Activated CD4-positive, alpha-beta T cell treated with anti-CD3 and anti-CD28 coated beads, Interleukin-2, amount 50 U/mL, for 1 hour (primary cell): ENCODE measurements at regions not wholly inside any gene's neighbourhood (a gene's known extent, or its start where the extent isn't known, plus 50 kb on each side); places are given as distances from the start of the nearest gene placed in this dataset.
"Not testable (repeated sequence)": the region's sequence is repeated elsewhere in the genome, so short reads cannot be mapped to it uniquely, and the experiment has no call there.

Experiments
- DNase-seq: peaks from one replicate; pipeline ENCODE4 v3.0.0-alpha.2; 2020

DNA sequence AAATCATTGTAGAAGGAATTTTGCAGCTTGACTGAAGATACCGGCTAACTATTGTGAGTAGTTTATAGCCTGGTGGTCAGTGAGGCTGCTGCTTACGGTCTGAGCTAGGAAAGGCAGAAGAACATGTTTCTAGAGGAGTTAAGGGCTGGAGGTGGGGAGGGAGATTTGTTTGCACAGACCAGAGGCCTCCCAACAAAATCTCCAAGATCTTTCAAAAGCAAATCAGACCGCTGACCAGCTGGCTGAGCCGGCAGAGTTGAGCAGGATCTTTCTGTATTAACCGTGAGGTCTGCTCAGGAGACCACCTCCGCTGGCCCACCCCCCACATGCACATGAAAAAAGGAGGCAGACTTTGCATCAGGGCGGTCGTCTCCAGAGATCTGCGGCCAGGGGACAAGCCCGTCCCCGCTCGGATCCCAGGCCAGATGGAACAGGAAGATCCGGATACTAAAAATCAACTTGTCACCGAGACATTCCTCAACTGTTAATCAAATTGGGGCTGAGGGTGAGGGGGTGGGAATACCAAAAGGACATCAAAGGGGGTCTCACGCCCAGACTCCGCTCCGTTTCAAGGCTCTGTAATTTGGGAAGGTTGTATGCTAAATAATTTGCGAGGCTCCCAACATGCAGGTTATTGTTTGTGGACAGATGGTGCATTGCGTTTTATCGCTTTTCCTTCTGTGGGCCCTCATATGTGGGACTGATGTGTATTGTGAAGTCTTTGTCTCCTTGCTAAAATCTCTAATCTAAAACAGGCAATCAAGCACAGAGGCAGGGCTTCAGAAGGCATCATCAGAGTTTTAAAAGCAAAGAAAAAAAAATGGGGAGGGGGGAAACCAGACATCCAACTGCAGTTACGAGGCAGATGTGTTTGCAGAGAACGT lies 319.0 kb downstream of the ZNF536 start:
- no peak for DNase-seq

DNA sequence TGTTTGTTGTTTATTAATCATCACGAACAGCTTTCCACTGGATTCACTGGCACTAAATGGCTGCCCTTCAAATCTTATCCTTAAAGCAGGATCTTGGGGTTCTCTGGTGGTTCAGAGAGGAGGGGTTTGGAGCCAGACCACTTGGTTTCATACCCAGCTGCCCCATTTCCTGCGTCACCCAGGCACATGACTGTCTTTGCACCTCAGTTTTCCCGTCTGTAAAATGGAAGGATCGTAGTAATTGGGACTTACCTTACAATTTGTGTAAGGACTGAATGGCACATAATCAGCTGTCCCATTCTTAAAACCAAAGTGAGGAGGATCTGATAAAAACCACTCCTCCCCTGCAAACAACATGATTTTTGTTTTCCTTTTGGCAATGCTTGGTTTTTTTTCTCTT lies 318.3 kb downstream of the ZNF536 start:
- DNase-seq, result no peak

DNA sequence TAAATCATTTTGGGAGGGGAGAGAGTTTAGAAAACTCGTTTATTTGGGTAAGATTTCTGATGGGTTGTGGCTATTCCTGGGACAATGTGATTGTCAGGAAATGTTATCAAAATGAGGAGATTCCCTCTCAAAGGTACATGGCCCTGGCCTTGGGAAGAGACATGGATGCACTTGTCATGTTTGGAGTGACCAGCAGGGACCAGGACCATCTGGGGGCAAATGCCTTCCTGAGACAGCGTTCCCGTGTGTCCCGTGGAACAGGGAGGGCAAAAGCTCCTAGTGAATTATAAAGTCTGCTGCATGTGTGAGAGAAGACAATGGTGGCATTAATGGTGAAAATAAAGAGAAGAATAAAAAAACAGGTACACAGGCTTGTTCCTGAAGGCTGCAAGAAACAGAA lies 317.3 kb downstream of the ZNF536 start:
- DNase-seq, result no peak

DNA sequence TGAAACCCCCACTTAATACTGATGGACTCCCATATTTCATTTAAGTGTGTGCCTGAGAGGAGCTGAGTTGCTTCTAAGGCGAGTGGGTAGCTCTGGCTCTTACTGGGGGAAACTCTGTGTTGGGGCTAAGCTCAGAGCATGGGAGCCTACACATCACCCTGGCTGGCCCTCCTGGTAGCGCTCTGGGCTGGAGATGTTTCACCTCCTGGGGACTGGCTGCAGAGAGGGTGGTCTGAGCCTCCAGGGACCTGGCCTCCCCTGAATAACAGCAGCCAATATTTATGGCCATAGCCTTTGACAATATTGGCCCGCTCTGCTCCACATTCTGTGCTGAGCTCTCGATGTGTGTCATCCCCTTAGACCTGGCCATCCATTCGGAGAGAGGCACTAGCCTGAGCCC lies 316.5 kb downstream of the ZNF536 start:
- DNase-seq, result no peak

DNA sequence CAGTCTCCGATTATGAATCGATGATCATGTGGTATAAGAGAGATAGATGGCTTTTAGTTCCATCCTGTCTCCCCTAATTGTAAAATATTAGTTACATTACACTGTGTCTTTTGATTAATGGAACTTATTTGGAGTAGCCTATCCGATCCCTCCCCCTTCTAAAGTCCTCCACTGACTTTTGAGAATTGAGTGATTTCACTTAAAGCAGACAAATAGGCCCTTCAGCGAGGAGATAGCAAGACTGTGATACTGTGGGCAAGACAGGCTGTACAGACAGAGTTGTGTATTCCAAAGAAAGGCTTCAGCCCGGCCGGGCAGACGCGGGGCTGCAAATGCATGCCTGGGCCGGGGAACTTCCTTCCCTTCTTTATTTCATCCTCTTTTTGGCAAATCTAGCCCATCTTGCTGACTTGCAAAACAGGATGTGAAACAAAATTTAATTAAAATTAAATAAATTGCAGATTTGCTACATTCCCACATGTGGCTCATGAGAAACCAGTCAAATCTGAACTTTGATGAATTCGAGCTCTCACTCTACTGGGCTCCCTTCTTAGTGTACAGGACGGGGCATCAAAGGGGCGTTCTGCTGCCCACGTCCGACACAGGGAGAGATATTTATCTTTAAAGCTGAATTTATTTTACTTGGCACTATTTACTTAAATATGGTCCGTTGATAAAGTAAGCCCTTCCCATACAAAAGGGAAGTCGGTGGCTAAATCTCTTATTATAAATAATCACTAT lies 314.8 kb downstream of the ZNF536 start:
- no peak for DNase-seq

DNA sequence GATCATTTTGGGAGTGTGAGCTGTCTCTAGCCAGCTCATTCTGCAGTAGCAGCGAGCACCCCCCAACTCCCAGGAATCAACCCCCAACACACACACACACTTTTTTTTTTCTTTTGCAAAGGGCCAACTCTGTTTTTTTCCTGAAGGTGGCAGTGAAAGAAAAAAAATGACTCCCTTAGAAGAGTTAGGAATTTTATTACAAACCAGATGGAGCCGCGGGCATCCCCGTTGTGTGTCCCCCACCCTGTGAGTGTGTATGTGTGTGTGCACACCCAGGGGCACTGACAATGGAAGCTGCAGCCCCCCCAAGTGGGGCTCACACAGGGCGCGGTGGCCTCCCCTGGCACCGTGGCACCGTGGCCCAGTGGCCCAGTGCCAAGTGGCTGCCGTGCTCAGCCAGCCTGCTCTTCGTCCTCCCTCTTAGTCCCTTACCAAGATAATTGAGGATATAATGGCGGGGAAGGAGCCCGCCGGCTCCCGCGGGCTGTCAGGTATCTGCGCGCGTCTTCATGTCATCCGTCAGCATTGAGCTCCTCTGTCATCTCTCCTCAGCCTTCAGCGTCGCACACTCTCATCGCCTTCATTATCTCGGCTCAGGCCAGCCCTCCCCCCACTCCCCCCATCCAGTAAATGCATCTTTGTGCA lies 314.1 kb downstream of the ZNF536 start:
- DNase-seq, result no peak

DNA sequence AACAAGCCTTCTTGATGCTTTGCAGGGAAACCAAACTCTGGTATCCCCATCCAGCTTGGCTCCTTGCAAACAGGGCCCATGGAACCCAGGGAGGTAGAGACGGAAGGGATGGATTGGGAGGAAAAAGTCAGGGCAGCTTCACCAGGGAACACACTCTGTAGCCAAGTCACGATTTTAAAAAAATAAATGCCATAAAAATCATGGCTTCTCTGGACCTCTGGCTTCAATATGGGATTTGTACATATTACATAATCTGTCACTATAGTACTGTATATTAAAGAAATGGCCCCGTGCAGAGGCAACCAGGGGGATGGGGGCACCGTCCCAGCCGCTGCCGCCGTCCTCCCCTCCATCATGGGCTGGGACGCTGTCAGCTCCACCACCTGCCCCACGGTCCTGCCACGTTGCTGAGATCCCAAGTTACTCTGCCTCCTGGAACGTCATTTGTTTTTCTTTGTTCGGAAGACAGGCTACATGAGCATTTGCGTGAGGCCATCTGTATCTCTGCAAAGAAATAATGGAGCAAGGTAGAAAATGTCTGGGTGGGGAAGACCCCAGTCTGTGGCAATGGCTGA lies 313.3 kb downstream of the ZNF536 start:
- DNase-seq, result no peak

DNA sequence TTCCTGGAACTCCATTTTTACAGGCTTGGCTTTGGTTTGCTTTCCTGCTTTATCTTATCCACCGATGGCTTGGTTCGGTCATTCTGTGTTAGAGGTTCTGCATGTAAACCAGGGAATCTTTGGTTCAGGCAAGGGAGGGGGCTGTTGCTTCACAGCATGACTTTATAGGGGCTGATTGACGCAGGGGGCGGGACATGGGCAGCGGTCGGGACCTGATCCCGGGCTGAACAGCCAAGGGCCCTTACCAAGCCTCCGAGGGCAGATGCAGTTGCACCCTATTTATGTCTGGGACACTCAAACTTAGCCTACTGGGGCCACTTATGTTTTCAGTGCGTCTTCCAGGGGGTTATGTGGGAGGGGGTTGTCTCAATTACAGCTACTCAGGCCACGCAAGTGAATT lies 312.4 kb downstream of the ZNF536 start:
- no peak for DNase-seq

DNA sequence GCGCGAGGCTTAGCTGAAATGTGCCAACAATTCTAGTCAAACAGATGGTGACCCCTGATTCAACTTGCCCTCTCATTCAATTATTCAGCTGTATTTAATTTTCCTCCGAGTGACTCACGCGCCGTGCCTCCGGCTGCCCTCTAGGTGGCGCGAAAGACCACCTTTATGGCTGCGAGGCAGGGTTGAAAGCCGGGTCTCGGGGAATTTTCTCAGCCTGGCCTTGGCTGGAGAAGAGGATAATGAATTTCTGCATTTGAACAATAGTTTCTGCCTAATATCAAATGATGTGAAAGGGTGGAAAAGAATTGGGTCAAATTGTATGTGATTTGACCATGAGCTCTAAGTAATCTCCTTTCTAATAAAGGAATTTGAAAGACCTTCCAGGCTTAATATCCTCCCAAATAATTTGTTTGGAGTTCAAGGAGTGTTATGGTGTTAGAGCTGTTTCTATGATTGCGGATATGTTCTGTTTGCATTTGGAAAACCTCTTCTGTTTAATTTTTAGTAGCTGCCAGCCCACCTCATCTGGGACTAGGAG lies 310.9 kb downstream of the ZNF536 start:
- DNase-seq, result peak; percentile 44

DNA sequence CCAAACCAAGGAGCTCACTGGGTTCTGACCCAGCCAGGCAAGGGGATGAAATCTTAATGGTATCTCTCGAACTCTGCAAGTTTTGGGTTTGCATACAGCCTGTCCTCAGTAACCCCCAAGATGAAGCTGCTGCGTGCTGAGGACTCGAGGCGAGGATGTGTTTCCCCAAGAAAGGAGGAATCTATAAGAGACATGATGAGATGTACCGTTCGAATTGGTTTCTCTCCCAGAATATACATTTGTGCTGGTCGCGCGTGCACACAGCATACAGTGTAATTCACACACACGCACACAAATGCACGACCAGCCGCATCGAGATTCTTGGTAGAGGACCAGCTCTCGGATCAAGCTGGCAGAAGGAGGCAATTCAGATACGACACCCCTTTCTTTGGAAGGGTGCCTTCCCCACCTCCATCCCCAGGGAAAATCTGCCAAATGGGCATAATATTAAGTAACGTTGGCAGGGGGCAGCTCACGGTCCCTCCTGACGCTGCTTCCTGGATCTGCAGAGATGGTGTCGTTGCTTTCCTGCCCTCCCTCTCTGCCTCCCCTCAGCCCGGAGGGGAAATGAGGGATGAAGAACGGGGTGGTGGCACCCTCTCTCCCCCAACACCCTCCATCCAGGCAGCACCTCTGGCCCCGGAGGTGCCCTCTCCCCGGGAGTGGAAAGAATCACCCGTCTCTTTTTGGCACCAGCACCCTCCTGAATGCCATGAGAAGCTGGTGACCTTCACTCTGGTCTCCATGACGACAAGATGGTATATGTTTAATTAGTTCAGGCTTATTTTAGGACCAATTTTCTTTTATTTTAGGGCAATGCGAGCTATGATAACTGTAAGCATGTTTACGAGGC lies 310.2 kb downstream of the ZNF536 start:
- no peak for DNase-seq

DNA sequence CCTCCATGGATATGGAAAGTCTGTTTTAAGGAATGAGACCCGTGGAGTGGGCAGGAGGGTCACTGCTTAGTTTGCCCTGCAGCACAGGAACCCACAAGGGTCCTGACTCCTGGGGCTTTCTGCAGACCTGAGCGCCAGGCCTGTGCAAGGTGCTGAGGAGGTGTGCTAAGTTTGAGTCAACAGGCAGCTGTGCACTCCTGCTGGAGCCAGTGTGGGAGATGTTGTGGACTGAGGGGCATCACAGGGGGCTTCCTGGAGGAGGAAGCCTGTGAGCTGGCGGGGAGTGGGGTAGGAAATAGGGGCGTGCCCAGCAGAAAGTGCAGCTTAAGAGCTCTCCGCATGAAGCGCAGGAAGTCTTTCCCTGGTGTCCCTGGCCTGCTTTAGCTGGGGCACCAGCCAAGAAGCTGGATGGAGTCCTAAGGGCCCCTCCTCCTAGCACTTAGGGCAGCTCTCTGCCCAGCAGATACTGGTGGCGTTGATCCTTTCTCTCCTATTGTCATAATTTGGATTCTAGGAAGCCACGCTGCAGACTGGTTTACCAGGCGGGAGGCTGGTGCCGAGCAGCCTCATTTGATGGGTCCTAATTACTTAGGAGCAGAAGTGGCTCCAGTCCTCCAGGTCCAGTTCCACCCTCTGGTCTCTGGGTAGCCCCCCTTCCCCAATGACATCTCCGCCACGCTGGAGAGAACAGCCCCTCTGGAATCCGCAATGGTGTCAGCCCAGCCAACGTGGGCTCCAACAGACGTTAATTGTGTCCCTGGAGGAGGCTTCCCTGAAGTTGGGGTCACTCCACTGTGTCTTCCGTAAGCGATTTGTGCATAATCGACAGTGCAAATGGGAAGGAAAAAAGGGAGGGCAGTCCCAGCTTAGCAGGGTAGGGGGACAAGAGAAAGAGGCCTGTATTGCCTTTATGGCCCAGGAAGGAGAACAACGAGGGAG lies 309.2 kb downstream of the ZNF536 start:
- DNase-seq, result no peak

DNA sequence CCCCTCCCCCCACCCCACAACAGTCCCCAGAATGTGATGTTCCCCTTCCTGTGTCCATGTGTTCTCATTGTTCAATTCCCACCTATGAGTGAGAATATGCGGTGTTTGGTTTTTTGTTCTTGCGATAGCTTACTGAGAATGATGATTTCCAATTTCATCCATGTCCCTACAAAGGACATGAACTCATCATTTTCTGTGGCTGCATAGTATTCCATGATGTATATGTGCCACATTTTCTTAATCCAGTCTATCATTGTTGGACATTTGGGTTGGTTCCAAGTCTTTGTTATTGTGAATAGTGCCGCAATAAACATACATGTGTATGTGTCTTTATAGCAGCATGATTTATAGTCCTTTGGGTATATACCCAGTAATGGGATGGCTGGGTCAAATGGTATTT lies 308.2 kb downstream of the ZNF536 start:
- not testable (repeated sequence) for DNase-seq

DNA sequence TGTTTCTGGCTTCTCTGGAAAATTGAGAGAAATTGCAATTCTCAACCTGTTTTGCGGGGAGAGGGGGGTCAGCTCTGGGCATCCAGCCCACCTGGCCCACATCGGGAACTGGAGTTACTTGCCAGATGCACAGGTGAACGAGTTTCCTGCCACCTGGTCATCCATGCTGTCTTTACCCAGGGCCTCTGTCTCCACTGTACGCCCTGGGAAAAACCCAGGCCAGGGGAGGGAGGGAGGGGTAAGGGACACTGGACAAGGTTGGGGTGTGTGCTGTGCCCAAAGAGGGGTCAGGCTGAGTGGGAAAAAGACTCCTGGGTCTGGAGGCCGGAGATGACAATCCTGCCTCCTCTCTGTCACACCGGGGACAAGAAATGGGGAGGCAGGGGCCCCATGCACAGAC lies 307.6 kb downstream of the ZNF536 start:
- no peak for DNase-seq

DNA sequence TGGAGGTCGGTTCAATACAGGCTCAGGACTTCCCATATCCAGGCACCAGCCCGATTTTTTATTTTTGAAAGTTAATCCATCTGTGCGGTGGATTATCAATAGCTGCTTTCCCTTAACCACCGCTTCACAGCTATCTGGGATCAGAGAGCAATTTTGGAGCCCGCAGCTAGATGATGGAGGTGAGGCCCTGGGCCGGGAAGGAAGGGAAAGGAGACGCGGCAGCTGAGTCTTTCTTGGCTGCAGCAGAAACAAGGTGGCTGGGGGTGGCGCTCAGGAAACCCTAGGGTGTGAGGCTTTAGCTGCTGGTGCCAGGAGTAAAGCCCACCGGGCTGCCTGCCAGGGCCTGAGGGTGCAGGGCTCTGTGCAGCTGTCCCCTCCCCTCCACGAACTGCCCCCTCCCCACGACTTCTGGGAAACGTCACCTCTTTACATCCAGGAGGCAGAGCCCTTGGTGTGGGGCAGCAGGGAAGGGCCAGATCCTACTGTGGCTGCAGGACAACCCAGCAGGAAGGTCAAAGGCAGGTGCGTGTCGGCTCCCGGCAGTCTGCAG lies 307.0 kb downstream of the ZNF536 start:
- DNase-seq, result no peak

DNA sequence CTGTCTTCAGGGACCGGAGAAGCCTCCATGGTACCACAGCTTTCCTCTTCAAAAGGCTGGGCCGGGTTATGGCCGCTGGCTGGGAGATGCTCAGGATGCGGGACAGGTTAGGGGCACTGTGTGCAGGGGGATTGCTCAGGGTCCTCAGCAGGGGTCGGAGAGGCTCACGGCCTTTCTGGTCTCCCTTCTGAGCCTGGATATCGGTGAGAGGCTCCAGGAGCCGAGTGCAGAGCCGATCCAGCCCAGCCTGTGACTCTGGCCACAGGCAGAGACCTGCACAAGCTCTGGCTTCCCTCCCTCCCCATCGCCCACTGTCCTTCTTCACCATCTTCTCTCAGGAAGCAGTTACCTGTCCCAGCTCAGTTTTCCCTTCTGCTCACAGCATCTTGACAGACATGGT lies 306.0 kb downstream of the ZNF536 start:
- no peak for DNase-seq

DNA sequence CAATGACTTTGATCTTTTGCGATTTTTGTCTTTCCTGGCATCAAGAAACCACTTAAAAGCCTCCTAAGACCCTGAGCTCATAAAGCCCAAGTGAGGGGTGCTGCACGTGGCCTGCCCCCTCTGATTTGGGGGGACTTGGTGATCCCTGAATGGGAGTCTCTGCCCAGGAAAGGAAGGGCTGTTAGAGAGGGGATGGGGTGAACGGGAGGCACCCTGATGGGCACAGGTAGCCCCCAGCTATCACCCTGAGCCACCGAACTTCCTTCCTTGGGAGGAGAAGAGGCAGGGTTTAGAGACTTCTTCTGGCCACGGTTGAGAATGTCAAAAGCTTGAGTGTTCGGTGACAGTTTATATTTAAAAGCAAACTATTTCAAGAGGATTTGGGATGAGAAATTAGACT lies 305.5 kb downstream of the ZNF536 start:
- DNase-seq, result no peak

DNA sequence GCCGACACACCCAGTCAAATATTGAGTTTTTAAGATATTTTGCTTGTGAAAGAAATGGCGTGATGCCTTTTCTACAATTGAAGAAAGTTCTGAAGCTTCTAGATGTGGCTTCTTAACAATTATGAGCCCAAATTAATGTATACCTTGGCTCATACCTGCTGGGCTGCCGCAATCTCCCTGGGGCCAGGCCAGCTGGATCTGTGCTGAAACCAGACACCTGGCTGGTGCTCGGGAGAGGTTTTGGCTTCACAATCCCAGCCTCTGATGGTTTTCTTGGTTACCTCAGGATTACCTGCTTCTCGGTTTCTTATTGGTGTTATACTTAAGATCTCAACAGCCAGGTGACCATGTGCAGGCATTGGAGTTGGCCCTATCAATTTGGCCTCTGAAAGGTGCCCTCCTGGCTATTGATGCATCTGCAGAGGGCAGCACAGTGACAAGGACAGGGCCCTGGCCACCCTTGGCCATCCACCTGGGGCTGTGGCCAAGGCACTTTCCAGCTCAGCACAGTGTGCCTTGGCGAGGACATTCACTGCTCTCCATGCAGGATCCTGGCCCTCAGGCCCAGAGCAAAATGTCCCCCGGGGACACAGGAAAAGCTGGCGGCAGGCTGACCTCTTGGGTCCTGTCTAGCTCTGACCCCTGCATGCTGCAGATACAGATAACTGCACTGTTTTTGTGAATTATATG lies 305.0 kb downstream of the ZNF536 start:
- no peak for DNase-seq

DNA sequence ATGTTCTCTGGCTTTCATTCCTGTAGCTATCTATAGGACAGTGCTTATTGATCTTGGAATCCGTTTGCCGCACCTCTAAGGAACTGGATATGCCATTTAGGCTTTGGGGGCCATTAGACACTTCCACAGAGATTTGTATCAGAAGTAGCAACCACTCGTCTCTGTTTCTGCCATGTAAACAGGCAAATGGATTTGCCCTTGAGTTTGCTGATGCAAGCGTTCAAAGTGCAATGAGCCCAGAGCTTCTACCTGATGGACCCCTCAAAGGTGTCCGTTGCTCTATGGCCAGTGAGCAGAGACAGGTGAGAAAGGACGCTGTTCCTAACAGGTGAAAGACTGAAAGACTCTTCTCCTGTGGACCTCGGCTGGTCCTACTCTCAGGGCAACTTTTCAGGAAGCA lies 302.9 kb downstream of the ZNF536 start:
- DNase-seq, result no peak

DNA sequence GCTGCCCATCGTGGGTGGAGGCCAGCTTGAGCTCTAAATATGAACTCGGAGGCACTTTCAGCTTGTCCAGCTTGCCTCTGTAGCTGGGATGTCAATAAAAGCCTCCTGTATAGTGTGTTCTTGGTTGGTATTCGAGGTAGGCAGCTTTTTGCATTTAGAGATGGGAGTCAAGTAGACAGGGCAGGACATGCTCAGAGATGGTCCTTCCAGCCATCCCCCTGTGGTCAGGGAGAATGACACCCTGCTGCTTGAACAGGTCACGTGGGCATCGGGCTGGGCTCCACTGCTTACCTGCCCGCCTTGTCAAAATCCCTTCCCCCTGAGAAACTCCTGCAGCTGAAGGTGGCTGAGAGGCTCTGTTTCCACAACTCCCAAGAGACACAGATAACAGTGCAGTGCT lies 302.5 kb downstream of the ZNF536 start:
- no peak for DNase-seq

DNA sequence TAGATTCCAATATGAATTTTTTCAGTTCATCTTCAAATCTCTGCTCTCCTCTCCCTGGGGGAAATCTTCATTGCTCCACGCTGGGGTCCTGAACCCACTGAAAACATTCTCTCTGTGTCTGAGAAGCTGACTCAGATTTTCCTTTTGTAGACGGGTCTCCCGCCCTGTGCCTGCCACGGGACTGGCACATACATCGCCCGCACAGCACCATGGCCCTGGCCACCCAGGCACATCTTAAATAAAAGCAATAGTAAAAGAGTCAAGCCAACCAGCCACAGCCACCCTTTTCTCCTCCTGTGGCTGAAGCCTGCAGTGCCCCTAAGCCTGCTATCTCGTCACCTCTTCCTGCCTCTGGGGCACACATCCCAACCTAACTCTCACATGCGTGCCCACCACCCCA lies 301.2 kb downstream of the ZNF536 start:
- DNase-seq, result no peak
